Type B pancreatic cell (in vitro differentiated cells): ENCODE measurements at regions not wholly inside any gene's neighbourhood (a gene's known extent, or its start where the extent isn't known, plus 50 kb on each side); places are given as distances from the start of the nearest gene placed in this dataset.
"Not testable (repeated sequence)": the region's sequence is repeated elsewhere in the genome, so short reads cannot be mapped to it uniquely, and the experiment has no call there.

Experiments
- DNase-seq: peaks from one replicate; pipeline ENCODE4 v3.0.0; 2021; ENCODE audit warnings: mixed read lengths; ENCODE audit not compliant: unreplicated experiment; ENCODE audit errors: extremely low spot score
- H3K27ac Mint-ChIP-seq: 2 replicates; pipeline ENCODE4 v1.8.0; 2021; ENCODE audit warnings: mild to moderate bottlenecking, mixed read lengths
- H3K27me3 Mint-ChIP-seq: 2 replicates; pipeline ENCODE4 v1.8.0; 2021; ENCODE audit warnings: mixed read lengths
- H3K36me3 Mint-ChIP-seq: 2 replicates; pipeline ENCODE4 v1.8.0; 2021; ENCODE audit warnings: mixed read lengths
- H3K4me1 Mint-ChIP-seq: one replicate; pipeline ENCODE4 v1.8.0; 2021; ENCODE audit warnings: mixed read lengths; ENCODE audit not compliant: unreplicated experiment
- H3K4me3 Mint-ChIP-seq: 2 replicates; pipeline ENCODE4 v1.8.0; 2021; ENCODE audit warnings: mild to moderate bottlenecking, mixed read lengths
- H3K9me3 Mint-ChIP-seq: 2 replicates; pipeline ENCODE4 v1.8.0; 2021; ENCODE audit warnings: mixed read lengths
- CTCF ChIP-seq: fragments of 200-600 bp; sonication (generic); conservative IDR thresholded peaks from 2 replicates; pipeline ENCODE4 v1.5.0; 2021; ENCODE audit warnings: antibody characterized with exemption, mild to moderate bottlenecking

- Mint-ChIP-seq H3K36me3 (no peaks in the 10 kb centered on the region), H3K4me1 (no peaks in the 10 kb centered on the region), H3K27ac (no peak overlapping the region), H3K27me3 (no peaks in the 10 kb centered on the region), H3K9me3 (peaks cover 6% of the 10 kb centered on the region), H3K4me3 (no peak overlapping the region)
- TF ChIP-seq CTCF: no peak
- DNase-seq: no peak
Measured at GRCh38 chr5:155554500-155554899, 540.9 kb downstream of the KIF4B start.

- Mint-ChIP-seq H3K27me3 (peaks cover 3% of the 10 kb centered on the region), H3K9me3 (no peaks in the 10 kb centered on the region), H3K36me3 (no peaks in the 10 kb centered on the region), H3K4me3 (no peak overlapping the region), H3K27ac (no peak overlapping the region), H3K4me1 (no peaks in the 10 kb centered on the region)
- no peak for DNase-seq
- no peak for TF ChIP-seq CTCF
Measured at GRCh38 chr5:155556222-155556621, 542.7 kb downstream of the KIF4B start.

- no peak for DNase-seq
- no peaks in the 10 kb centered on the region for H3K36me3 Mint-ChIP-seq
Measured at GRCh38 chr5:155556700-155557099, 543.1 kb downstream of the KIF4B start.

GRCh38 chr5:155562158-155562557 is 548.6 kb downstream of the KIF4B start:
- Mint-ChIP-seq H3K27me3 (peaks cover 3% of the 10 kb centered on the region), H3K4me1 (no peaks in the 10 kb centered on the region), H3K27ac (no peak overlapping the region), H3K4me3 (no peak overlapping the region), H3K9me3 (no peaks in the 10 kb centered on the region), H3K36me3 (no peaks in the 10 kb centered on the region)
- DNase-seq: no peak
- no peak for TF ChIP-seq CTCF

More at GRCh38 chr5:155556700-155557099, 543.1 kb downstream of the KIF4B start:
- Mint-ChIP-seq H3K9me3 (no peaks in the 10 kb centered on the region), H3K4me1 (no peaks in the 10 kb centered on the region), H3K4me3 (no peak overlapping the region), H3K27ac (no peak overlapping the region), H3K27me3 (peaks cover 3% of the 10 kb centered on the region)
- no peak for TF ChIP-seq CTCF

- no peak for DNase-seq
- no peak for TF ChIP-seq CTCF
- no peaks in the 10 kb centered on the region for H3K4me1 Mint-ChIP-seq
- H3K9me3 Mint-ChIP-seq: no peaks in the 10 kb centered on the region
- no peak overlapping the region for H3K27ac Mint-ChIP-seq
- H3K4me3 Mint-ChIP-seq: no peak overlapping the region
- H3K27me3 Mint-ChIP-seq: peaks cover 3% of the 10 kb centered on the region
- no peaks in the 10 kb centered on the region for H3K36me3 Mint-ChIP-seq
Measured at GRCh38 chr5:155564541-155564940, 551.0 kb downstream of the KIF4B start.

GRCh38 chr5:155575861-155576260 is 562.3 kb downstream of the KIF4B start:
- Mint-ChIP-seq H3K36me3 (no peaks in the 10 kb centered on the region), H3K4me3 (no peak overlapping the region), H3K27ac (no peak overlapping the region), H3K4me1 (no peaks in the 10 kb centered on the region), H3K27me3 (no peaks in the 10 kb centered on the region), H3K9me3 (peaks cover 5% of the 10 kb centered on the region)
- no peak for TF ChIP-seq CTCF
- no peak for DNase-seq

- not testable (repeated sequence) for H3K4me3 Mint-ChIP-seq, H3K36me3 Mint-ChIP-seq, H3K9me3 Mint-ChIP-seq, H3K27me3 Mint-ChIP-seq, H3K4me1 Mint-ChIP-seq, DNase-seq, H3K27ac Mint-ChIP-seq
Measured at GRCh38 chr5:155586808-155587207, 573.3 kb downstream of the KIF4B start.
